Mammary epithelial cell (primary cell): ENCODE measurements at regions not wholly inside any gene's neighbourhood (a gene's known extent, or its start where the extent isn't known, plus 50 kb on each side); places are given as distances from the start of the nearest gene placed in this dataset.

ENCODE experiments used
- EZH2 ChIP-seq: IDR thresholded peaks from 2 replicates; pipeline ENCODE4 v1.6.1; 2012; ENCODE audit warnings: low read length, inconsistent platforms, borderline replicate concordance
- TF ChIP-seq, protein P1 (sequence below), 2 donors: IDR thresholded peaks in 1 of 2; conservative IDR thresholded peaks in 1 of 2; 2 replicates each; pipeline ENCODE4 v1.5.1; 2011 to 2012; ENCODE audit warnings: inconsistent platforms in 2 of 2, low read length in 2 of 2, mild to moderate bottlenecking in 2 of 2, control low read depth in 1 of 2, low read depth in 1 of 2; ENCODE audit not compliant: insufficient read depth in 1 of 2; ENCODE audit errors: extremely low read depth in 1 of 2

DNA sequence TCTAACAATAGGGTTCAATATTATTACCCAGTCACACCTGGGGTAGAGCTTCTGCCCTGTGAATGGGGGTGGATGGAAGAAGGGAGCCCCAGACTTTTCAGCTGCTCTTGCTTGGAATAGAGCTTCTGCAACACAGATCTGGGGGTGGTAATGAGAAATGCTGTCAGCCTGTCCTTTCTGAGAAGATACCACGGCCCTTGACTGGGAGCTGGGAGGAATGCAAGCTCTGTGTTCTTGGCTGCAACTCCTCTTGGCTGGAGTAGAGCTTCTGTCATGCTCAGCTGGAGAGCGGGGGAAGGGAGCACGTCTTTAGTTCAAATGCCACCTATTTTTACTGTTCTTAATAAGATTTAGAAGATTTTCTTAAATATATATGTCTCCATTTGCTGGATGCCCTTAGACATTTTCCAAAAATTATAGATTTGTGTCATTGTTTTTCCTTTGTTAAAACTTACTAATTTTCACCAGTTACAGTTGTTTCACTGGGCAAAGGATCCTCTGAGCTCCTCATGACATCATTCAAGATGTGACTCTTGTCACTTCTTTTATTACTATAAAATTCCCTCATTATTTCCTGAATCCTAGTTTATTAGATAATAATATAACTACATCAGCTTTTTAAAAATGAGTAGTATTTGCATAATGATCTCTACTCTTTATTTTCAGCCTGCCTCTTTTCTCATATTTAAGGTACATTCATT lies 180.0 kb upstream of the TGFBR2 start:
- TF ChIP-seq, protein P1, sequence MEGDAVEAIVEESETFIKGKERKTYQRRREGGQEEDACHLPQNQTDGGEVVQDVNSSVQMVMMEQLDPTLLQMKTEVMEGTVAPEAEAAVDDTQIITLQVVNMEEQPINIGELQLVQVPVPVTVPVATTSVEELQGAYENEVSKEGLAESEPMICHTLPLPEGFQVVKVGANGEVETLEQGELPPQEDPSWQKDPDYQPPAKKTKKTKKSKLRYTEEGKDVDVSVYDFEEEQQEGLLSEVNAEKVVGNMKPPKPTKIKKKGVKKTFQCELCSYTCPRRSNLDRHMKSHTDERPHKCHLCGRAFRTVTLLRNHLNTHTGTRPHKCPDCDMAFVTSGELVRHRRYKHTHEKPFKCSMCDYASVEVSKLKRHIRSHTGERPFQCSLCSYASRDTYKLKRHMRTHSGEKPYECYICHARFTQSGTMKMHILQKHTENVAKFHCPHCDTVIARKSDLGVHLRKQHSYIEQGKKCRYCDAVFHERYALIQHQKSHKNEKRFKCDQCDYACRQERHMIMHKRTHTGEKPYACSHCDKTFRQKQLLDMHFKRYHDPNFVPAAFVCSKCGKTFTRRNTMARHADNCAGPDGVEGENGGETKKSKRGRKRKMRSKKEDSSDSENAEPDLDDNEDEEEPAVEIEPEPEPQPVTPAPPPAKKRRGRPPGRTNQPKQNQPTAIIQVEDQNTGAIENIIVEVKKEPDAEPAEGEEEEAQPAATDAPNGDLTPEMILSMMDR (conservative IDR thresholded peaks at IDR 0.05 in 1 of 2, IDR thresholded peaks at IDR 0.05 in 1 of 2; ENCODE audit: extremely low read depth in 1 of 2, insufficient read depth in 1 of 2, low read depth in 1 of 2, low read length in 2 of 2) = no peak
- no peak for TF ChIP-seq EZH2
